GM23338 (cell line): ENCODE measurements at regions not wholly inside any gene's neighbourhood (a gene's known extent, or its start where the extent isn't known, plus 50 kb on each side); places are given as distances from the start of the nearest gene placed in this dataset.

ENCODE experiments used
- ATAC-seq: fragments of 200-7000 bp; cut with Tn5 transposase; 3 replicates; pipeline ENCODE4 v1.9.1; 2020
- DNase-seq: peaks from one replicate; pipeline ENCODE4 v3.0.0-alpha.2; 2015; ENCODE audit warnings: low spot score
- H2AFZ ChIP-seq: fragments of 200-600 bp; sonication (generic); 2 replicates; pipeline ENCODE4 v1.8.0; 2016; ENCODE audit warnings: antibody characterized with exemption, mild to moderate bottlenecking, moderate library complexity
- H3F3A ChIP-seq: fragments of 200-600 bp; sonication (generic); replicated peaks from 2 replicates; pipeline ENCODE4 v1.8.0; 2017; ENCODE audit warnings: antibody characterized with exemption, mixed run types, low read depth
- H3K27ac ChIP-seq: fragments of 200-600 bp; sonication (generic); 2 replicates; pipeline ENCODE4 v1.6.1; 2016; ENCODE audit warnings: low read depth
- H3K27me3 ChIP-seq: fragments of 200-600 bp; sonication (generic); 2 replicates; pipeline ENCODE4 v1.8.0; 2016; ENCODE audit warnings: mild to moderate bottlenecking, mixed run types, moderate library complexity; ENCODE audit not compliant: insufficient read depth
- H3K36me3 ChIP-seq: fragments of 200-600 bp; sonication (generic); 2 replicates; pipeline ENCODE4 v1.8.0; 2016; ENCODE audit warnings: mild to moderate bottlenecking; ENCODE audit not compliant: insufficient read depth
- H3K4me1 ChIP-seq: fragments of 200-600 bp; sonication (generic); 2 replicates; pipeline ENCODE4 v1.8.0; 2016; ENCODE audit warnings: mild to moderate bottlenecking, moderate library complexity; ENCODE audit not compliant: insufficient read depth
- H3K4me2 ChIP-seq: fragments of 200-600 bp; sonication (generic); 2 replicates; pipeline ENCODE4 v1.7.1; 2017; ENCODE audit warnings: mixed run types
- H3K4me3 ChIP-seq: fragments of 200-600 bp; sonication (generic); 2 replicates; pipeline ENCODE4 v1.6.1; 2016; ENCODE audit warnings: mixed run types
- H3K79me2 ChIP-seq: fragments of 200-600 bp; sonication (generic); replicated peaks from 2 replicates; pipeline ENCODE4 v1.8.0; 2017; ENCODE audit warnings: mild to moderate bottlenecking; ENCODE audit not compliant: insufficient read depth
- H3K9me2 ChIP-seq: fragments of 200-600 bp; sonication (generic); 2 replicates; pipeline ENCODE4 v1.8.0; 2017; ENCODE audit not compliant: insufficient read depth
- H4K20me1 ChIP-seq: fragments of 200-600 bp; sonication (generic); replicated peaks from 2 replicates; pipeline ENCODE4 v1.8.0; 2017; ENCODE audit warnings: mild to moderate bottlenecking; ENCODE audit not compliant: insufficient read depth
- H3K27ac Mint-ChIP-seq: 2 replicates; pipeline ENCODE4 v1.8.0; 2020; ENCODE audit warnings: inconsistent platforms, mild to moderate bottlenecking, moderate library complexity, mixed read lengths
- H3K27me3 Mint-ChIP-seq: 3 replicates; pipeline ENCODE4 v1.8.0; 2022; ENCODE audit warnings: low read depth, mild to moderate bottlenecking, moderate library complexity, mixed read lengths, inconsistent platforms; ENCODE audit not compliant: insufficient read depth, poor library complexity
- H3K36me3 Mint-ChIP-seq: 3 replicates; pipeline ENCODE4 v1.8.0; 2021; ENCODE audit warnings: low read depth, mild to moderate bottlenecking, inconsistent platforms, moderate library complexity, mixed read lengths
- H3K4me1 Mint-ChIP-seq: 3 replicates; pipeline ENCODE4 v1.8.0; 2020; ENCODE audit warnings: mild to moderate bottlenecking, inconsistent platforms, mixed read lengths
- H3K4me3 Mint-ChIP-seq: 3 replicates; pipeline ENCODE4 v1.8.0; 2021; ENCODE audit warnings: moderate library complexity, mild to moderate bottlenecking, inconsistent platforms, mixed read lengths
- H3K9me3 Mint-ChIP-seq: 3 replicates; pipeline ENCODE4 v1.8.0; 2020; ENCODE audit warnings: moderate library complexity, mild to moderate bottlenecking, inconsistent platforms, mixed read lengths
- CREB1 ChIP-seq: fragments of 250-450 bp; sonication (Bioruptor Pico); IDR thresholded peaks from 2 replicates; pipeline ENCODE4 v1.5.0; 2020; ENCODE audit warnings: low read depth, mild to moderate bottlenecking, moderate library complexity
- NANOG ChIP-seq: IDR thresholded peaks from 2 replicates; pipeline ENCODE4 v1.6.1; 2016; ENCODE audit warnings: antibody characterized with exemption, borderline replicate concordance
- ZNF331 ChIP-seq: fragments of 250-450 bp; sonication (Bioruptor Pico); IDR thresholded peaks from 2 replicates; pipeline ENCODE4 v1.5.0; 2020; ENCODE audit warnings: low read depth, mild to moderate bottlenecking, moderate library complexity
- TF ChIP-seq, protein P1 (sequence below): IDR thresholded peaks from one replicate; pipeline ENCODE4 v1.6.1; 2018; ENCODE audit warnings: antibody characterized with exemption; ENCODE audit not compliant: unreplicated experiment
- TF ChIP-seq, protein P2 (sequence below): fragments of 250-450 bp; sonication (Bioruptor Pico); IDR thresholded peaks from 2 replicates; pipeline ENCODE4 v1.5.0; 2020; ENCODE audit warnings: mild to moderate bottlenecking, moderate library complexity

DNA sequence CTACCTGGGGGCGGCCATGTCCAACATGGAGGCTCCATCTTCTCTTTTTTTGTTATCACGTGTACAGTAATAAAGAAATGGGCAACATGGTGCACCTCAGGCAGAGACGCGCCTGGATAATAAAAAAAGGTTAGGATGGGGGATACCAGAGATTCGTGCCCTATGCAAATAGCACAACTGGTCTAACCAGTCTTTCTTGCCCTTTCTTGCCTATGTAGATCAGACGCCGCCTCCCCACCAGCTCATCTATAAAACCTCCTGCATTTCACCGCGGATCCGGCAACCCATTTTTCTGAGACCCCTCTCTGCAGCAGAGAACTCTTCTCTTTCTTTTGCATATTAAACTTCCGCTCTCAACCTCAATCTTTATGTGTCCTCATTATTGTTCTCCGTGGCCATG lies 68.7 kb downstream of the MYL12B start (continued):
- TF ChIP-seq, protein P1, sequence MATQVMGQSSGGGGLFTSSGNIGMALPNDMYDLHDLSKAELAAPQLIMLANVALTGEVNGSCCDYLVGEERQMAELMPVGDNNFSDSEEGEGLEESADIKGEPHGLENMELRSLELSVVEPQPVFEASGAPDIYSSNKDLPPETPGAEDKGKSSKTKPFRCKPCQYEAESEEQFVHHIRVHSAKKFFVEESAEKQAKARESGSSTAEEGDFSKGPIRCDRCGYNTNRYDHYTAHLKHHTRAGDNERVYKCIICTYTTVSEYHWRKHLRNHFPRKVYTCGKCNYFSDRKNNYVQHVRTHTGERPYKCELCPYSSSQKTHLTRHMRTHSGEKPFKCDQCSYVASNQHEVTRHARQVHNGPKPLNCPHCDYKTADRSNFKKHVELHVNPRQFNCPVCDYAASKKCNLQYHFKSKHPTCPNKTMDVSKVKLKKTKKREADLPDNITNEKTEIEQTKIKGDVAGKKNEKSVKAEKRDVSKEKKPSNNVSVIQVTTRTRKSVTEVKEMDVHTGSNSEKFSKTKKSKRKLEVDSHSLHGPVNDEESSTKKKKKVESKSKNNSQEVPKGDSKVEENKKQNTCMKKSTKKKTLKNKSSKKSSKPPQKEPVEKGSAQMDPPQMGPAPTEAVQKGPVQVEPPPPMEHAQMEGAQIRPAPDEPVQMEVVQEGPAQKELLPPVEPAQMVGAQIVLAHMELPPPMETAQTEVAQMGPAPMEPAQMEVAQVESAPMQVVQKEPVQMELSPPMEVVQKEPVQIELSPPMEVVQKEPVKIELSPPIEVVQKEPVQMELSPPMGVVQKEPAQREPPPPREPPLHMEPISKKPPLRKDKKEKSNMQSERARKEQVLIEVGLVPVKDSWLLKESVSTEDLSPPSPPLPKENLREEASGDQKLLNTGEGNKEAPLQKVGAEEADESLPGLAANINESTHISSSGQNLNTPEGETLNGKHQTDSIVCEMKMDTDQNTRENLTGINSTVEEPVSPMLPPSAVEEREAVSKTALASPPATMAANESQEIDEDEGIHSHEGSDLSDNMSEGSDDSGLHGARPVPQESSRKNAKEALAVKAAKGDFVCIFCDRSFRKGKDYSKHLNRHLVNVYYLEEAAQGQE, result no peak
- TF ChIP-seq ZNF331 (CRISPR knock-in tag) (no peak), NANOG (no peak)

DNA sequence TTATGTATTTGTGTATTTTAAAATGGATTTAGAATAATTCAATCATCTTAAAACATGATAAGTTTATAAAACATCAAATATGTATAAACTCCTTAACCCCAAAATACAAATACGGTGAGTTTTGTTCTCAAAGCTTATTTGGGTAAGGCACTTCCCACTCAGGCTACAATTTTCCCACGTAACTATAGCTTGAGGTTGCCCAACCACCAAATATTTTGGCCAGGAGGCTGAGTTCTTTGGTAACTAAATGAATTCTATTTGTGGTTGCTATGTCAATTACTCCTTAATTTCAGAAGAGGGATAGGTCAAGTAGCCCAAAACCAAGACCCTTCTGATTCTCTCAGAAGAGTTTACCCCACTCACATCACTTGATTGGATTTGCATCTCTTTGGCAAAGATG lies 70.4 kb downstream of the MYL12B start:
- Histone ChIP-seq H3K27ac (peak overlapping the region; percentile 56), H3F3A (no peaks in the 10 kb centered on the region), H4K20me1 (no peaks in the 10 kb centered on the region), H3K4me1 (peaks cover 17% of the 10 kb centered on the region), H3K36me3 (no peaks in the 10 kb centered on the region), H3K79me2 (no peaks in the 10 kb centered on the region), H3K9me2 (no peaks in the 10 kb centered on the region), H2AFZ (no peak overlapping the region), H3K4me3 (no peak overlapping the region), H3K27me3 (no peaks in the 10 kb centered on the region), H3K4me2 (no peak overlapping the region)
- Mint-ChIP-seq H3K36me3 (peaks cover 31% of the 10 kb centered on the region), H3K27ac (no peak overlapping the region), H3K4me1 (peaks cover 26% of the 10 kb centered on the region), H3K4me3 (no peak overlapping the region), H3K27me3 (peaks cover 3% of the 10 kb centered on the region), H3K9me3 (peaks cover 24% of the 10 kb centered on the region)
- DNase-seq, result no peak
- TF ChIP-seq, protein P2, sequence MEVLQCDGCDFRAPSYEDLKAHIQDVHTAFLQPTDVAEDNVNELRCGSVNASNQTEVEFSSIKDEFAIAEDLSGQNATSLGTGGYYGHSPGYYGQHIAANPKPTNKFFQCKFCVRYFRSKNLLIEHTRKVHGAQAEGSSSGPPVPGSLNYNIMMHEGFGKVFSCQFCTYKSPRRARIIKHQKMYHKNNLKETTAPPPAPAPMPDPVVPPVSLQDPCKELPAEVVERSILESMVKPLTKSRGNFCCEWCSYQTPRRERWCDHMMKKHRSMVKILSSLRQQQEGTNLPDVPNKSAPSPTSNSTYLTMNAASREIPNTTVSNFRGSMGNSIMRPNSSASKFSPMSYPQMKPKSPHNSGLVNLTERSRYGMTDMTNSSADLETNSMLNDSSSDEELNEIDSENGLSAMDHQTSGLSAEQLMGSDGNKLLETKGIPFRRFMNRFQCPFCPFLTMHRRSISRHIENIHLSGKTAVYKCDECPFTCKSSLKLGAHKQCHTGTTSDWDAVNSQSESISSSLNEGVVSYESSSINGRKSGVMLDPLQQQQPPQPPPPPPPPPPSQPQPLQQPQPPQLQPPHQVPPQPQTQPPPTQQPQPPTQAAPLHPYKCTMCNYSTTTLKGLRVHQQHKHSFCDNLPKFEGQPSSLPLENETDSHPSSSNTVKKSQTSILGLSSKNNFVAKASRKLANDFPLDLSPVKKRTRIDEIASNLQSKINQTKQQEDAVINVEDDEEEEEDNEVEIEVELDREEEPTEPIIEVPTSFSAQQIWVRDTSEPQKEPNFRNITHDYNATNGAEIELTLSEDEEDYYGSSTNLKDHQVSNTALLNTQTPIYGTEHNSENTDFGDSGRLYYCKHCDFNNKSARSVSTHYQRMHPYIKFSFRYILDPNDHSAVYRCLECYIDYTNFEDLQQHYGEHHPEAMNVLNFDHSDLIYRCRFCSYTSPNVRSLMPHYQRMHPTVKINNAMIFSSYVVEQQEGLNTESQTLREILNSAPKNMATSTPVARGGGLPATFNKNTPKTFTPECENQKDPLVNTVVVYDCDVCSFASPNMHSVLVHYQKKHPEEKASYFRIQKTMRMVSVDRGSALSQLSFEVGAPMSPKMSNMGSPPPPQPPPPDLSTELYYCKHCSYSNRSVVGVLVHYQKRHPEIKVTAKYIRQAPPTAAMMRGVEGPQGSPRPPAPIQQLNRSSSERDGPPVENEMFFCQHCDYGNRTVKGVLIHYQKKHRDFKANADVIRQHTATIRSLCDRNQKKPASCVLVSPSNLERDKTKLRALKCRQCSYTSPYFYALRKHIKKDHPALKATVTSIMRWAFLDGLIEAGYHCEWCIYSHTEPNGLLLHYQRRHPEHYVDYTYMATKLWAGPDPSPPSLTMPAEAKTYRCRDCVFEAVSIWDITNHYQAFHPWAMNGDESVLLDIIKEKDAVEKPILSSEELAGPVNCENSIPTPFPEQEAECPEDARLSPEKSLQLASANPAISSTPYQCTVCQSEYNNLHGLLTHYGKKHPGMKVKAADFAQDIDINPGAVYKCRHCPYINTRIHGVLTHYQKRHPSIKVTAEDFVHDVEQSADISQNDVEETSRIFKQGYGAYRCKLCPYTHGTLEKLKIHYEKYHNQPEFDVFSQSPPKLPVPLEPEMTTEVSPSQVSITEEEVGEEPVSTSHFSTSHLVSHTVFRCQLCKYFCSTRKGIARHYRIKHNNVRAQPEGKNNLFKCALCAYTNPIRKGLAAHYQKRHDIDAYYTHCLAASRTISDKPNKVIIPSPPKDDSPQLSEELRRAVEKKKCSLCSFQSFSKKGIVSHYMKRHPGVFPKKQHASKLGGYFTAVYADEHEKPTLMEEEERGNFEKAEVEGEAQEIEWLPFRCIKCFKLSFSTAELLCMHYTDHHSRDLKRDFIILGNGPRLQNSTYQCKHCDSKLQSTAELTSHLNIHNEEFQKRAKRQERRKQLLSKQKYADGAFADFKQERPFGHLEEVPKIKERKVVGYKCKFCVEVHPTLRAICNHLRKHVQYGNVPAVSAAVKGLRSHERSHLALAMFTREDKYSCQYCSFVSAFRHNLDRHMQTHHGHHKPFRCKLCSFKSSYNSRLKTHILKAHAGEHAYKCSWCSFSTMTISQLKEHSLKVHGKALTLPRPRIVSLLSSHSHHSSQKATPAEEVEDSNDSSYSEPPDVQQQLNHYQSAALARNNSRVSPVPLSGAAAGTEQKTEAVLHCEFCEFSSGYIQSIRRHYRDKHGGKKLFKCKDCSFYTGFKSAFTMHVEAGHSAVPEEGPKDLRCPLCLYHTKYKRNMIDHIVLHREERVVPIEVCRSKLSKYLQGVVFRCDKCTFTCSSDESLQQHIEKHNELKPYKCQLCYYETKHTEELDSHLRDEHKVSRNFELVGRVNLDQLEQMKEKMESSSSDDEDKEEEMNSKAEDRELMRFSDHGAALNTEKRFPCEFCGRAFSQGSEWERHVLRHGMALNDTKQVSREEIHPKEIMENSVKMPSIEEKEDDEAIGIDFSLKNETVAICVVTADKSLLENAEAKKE, result no peak
- no peak for TF ChIP-seq CREB1 (CRISPR knock-in tag)
- no peak for ATAC-seq
